ENCODE measurements at regions not wholly inside any gene's neighbourhood (a gene's known extent, or its start where the extent isn't known, plus 50 kb on each side); places are given as distances from the start of the nearest gene placed in this dataset.
"Not testable (repeated sequence)": the region's sequence is repeated elsewhere in the genome, so short reads cannot be mapped to it uniquely, and the experiment has no call there.

DNA sequence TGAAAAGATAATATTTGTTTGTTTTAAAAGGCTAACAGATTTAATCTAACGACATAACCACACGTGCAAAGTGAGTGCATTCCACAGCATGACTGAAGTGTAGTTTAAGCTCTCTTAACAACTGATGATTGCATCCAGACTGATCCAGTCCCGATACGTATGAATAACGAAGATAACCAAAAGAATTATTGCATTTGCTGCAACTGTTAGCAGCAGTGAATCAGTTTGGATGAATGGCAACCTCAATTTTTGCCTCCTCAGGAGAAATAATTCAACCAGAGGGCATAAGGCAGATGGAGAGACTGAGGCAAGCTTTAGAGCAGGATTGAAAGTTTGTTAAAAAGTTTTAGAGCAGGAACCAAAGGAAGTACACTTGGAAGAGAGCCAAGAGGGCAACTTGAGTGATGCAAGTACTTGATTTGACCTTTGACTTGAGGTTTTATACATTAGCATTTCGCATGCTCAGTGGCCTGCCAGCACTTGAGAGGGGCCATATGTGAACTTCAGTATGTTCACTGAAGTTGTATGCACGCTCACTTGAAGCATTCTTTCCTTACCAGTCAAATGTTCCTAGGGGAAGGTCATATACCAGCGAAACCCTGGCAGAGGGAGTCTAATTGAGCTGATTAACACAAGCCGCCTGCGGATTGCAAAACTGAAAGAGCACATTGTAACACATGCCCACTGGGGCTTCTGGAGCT, 835.0 kb upstream of the PCDH20 start:
- DNase-seq: no peak

- DNase-seq: no peak
Observed at GRCh38 chr13:62246581-62246980, 830.9 kb upstream of the PCDH20 start.

GRCh38 chr13:62243106-62243505, 827.5 kb upstream of the PCDH20 start:
- DNase-seq: no peak

DNA sequence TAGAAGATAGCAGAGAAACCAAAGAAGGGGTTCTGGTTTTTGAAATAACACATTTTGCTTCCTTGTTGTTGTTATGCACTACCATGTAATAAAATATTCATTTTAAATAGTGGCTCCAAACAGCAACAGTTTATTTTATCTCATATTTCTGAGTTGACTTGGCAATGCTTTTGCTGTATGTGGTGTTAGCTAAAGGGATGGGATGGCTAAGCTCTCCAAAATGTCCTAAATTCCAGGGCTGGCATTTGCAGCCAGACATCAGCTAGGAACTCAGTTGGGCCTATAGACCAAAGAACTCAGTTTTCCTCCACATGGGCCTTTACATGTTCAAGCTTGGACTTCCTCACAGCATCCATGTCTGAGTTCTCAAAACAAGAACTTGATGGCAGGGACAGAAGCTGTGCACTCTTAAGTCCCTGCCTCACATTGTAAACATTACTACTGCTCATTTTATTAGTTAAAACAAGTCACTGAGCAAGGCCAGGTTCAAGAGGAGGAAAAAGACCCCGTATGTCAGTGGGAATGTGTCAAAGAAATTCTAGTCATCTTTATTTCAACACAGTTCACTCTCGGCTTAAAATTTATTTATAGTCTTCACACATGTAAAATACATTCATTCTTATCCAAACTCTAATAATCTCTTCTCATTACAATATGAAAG, 819.3 kb upstream of the PCDH20 start:
- no peak for DNase-seq

- no peak for DNase-seq
Observed at GRCh38 chr13:62210951-62211350, 795.3 kb upstream of the PCDH20 start.

GRCh38 chr13:62209529-62209928, 793.9 kb upstream of the PCDH20 start:
- no peak for DNase-seq

DNA sequence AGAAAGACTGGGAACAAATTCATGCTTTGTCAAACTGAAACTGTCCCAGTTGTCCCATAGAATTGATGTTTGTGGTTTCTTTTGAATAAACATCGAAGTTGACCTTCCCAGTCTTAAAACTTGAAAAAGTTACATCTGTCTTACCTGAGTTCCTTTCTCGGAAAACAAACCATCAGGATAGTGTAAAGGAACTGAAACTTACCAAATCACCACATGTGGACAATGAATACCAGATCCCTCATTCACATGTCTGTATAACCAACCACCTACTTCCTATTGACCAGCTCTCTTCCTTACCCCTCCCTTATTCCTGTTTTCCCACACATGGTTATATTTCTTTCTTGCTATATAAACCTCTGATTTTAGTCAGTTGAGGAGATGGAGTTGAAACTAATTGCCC, 791.7 kb upstream of the PCDH20 start:
- no peak for DNase-seq

GRCh38 chr13:62206165-62206564, 790.5 kb upstream of the PCDH20 start:
- no peak for DNase-seq

DNA sequence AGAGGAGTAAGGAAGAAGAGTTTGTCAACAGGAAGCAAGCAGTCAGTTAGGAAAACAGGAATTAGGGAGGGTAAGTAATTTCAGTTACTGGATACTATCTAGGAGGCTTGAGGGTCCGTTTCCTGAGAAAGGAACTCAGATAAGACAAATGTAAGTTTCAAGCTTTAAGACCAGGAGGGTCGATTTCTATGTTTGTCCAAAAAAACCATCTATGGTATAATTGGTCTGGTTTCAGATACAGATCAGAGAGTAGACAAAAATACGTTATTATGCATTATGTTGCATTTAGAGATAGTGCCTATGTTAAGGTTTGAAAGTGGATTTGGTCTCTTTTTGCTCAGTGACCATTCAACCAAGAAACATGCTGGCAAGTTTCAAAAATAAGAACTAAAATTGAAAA, 789.6 kb upstream of the PCDH20 start:
- no peak for DNase-seq

GRCh38 chr13:62194371-62194770, 778.7 kb upstream of the PCDH20 start:
- DNase-seq: no peak

DNA sequence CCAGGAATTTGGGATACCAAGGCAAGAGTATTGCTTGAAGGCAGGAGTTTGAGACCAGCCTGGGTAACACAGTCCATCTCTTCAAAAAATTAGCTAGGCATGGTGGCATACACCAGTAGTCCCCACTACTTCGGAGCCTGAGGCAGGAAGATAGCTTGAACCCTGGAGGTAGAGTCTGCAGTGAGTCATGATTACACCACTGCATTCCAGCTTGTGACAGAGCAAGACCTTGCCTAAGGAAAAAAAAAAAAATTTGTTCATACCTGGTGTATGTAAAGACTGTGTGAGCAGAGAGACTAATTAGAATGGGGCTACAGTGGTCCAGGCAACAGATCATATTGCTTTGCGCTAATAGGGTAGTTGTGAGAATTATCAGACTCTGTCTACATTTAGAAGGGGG, 778.3 kb upstream of the PCDH20 start:
- no peak for DNase-seq

DNA sequence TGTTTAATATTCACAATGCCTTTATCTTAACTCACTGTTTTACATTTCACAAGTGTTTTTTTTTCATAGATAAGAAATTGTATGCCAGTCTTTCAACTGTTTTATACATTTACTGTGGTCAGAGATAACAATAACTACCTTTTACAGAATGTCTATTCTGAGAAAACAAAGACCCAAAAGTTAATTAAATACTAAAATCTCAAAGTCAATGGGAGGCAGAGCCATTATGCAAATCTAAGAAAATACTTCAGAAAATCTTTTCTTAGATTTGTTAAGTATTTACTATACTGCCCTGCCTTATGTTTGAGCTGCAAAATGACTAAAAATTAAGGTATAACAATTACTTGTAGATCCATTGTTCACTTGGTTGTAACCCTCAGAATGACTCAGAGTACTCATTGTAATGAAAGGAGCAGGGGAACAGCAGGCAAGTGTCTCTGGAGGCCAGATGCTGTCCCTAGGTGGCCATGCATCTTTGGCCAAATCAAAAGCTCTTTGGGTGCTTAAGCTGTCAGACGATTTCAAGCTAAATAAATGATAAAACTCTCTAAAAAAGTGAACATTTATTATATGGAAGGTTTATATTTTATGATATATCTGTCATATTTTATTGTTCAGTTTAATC, 770.1 kb upstream of the PCDH20 start:
- DNase-seq: no peak

GRCh38 chr13:62176051-62176450, 760.4 kb upstream of the PCDH20 start:
- no peak for DNase-seq

- DNase-seq: no peak
Observed at GRCh38 chr13:62173958-62174357, 758.3 kb upstream of the PCDH20 start.

- DNase-seq: no peak
Observed at GRCh38 chr13:62171697-62172096, 756.0 kb upstream of the PCDH20 start.

DNA sequence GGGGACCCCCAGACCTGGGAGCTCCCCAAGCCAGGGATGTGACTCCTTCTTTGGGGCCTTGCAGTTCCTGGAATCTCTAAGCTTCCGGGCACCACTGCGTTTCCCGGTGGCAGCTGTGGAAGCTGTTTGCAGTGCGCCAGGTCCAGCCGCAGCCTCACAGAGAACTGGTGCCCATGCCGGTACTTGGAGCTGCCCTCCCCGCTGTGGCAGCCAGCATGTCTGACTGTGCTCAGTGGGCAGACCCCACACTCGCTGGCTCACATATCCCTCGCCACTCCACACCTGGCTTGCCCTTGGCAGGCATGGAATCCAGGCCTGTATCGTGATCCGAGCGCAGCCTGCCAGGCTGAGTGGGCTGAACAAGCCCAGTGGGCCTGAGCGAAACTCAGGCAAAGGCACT, 753.2 kb upstream of the PCDH20 start:
- no peak for DNase-seq

- DNase-seq: no peak
Observed at GRCh38 chr13:62167650-62168172, 752.1 kb upstream of the PCDH20 start.

DNA sequence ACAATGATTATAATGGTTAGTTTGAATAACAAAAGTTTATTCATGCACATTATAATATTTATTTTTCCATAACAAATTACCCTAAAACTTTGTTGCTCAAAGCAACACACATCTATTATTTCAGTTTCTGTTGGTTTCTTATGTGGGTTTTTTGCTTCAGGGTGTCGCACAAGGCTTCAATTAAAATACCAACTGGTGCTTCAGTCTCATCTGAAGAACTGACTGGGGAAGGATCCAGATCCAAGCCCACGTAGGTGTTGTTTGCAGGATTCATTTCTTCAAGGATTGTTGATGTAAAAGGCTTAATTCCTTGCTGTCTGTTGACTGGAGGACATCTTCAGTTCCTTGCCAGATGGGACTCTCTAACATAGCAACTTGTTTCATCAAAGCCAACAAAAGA, 747.2 kb upstream of the PCDH20 start:
- DNase-seq: no peak

GRCh38 chr13:62158520-62158919, 742.9 kb upstream of the PCDH20 start:
- DNase-seq: no peak

GRCh38 chr13:62151724-62152123, 736.1 kb upstream of the PCDH20 start:
- DNase-seq: not testable (repeated sequence)

- DNase-seq: no peak
Observed at GRCh38 chr13:62142048-62142447, 726.4 kb upstream of the PCDH20 start.

GRCh38 chr13:62139597-62139996, 723.9 kb upstream of the PCDH20 start:
- DNase-seq: no peak

DNA sequence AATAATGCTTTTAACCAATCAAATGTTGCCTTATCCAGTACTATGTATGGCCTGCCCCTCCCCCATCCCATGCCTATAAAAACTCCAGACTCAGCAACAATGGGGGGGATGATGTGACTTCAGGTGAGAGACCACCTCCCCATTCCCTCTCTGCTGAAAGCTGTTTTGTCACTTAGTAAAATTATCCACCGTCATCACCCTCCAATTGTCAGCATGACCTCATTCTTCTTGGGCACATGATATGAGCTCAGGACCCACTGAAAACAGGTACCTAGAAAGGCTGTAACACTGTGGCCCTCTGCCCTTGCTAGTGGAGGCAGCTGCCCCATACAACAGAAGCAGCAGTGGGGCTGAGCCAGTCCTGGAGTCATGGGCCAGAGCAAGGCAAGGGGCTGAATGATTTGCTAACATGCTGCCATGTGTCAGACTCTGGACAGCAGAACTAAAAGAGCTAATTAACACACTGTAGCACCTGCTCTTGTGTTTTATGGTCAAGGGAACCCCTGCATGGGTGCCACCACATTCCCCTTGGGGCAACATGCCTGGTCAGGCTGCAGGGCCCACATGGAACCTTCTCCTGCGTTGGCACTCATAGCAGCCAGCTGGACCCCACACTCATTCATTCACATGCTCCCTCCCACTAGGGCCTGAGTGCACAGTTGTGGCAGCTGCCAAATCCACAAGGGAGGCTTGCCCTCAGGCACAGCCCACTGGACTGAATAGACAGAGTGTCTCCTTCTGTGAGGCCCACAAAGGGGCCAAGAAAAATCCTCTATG, 722.2 kb upstream of the PCDH20 start:
- no peak for DNase-seq

Measured in NCI-H1694 (cell line).